GM12891 (cell line): ENCODE measurements at regions not wholly inside any gene's neighbourhood (a gene's known extent, or its start where the extent isn't known, plus 50 kb on each side); places are given as distances from the start of the nearest gene placed in this dataset.

ENCODE experiments used
- PAX5 ChIP-seq: IDR thresholded peaks from 2 replicates; pipeline ENCODE4 v1.6.1; 2011; ENCODE audit warnings: low read length, moderate library complexity, mild to moderate bottlenecking; ENCODE audit not compliant: insufficient read depth, severe bottlenecking
- POLR2A ChIP-seq: IDR thresholded peaks from 2 replicates; pipeline ENCODE4 v1.6.1; 2011; ENCODE audit warnings: low read depth, low read length, control low read depth
- POLR2AphosphoS5 ChIP-seq: IDR thresholded peaks from 2 replicates; pipeline ENCODE4 v1.6.1; 2011; ENCODE audit warnings: low read depth, low read length, control low read depth
- SPI1 ChIP-seq: IDR thresholded peaks from 2 replicates; pipeline ENCODE4 v1.6.1; 2011; ENCODE audit warnings: low read depth, low read length, control low read depth
- TAF1 ChIP-seq: IDR thresholded peaks from 2 replicates; pipeline ENCODE4 v1.6.1; 2011; ENCODE audit warnings: low read depth, low read length, control low read depth

- TF ChIP-seq POLR2AphosphoS5 (no peak), POLR2A (no peak), TAF1 (no peak), SPI1 (no peak), PAX5 (no peak)
Measured at GRCh38 chr2:145199042-145199441, 679.1 kb upstream of the ZEB2 start.
